H1 (cell line): ENCODE measurements at regions not wholly inside any gene's neighbourhood (a gene's known extent, or its start where the extent isn't known, plus 50 kb on each side); places are given as distances from the start of the nearest gene placed in this dataset.

Experiments used
- CTCF ChIA-PET: fragments of 300-600 bp; sonication (Branson Sonifier 250); formaldehyde crosslinking; loops from one replicate; lab custom pipeline; 2021; ENCODE audit not compliant: partially characterized antibody; lab: Charles Lee
- POLR2A ChIA-PET: fragments of 300-600 bp; sonication (Branson Sonifier 250); formaldehyde crosslinking; loops from one replicate; lab custom pipeline; 2021; ENCODE audit warnings: inconsistent platforms; ENCODE audit not compliant: partially characterized antibody; lab: Charles Lee
- DNase-seq, 2 experiments: peaks; one replicate each; pipeline versions ENCODE4 v3.0.0 to v3.0.0-alpha.2; 2010 to 2022; ENCODE audit warnings: low spot score in 2 of 2, low read depth in 1 of 2, mixed read lengths in 1 of 2
- FAIRE-seq: peaks from 2 replicates; lab custom pipeline; 2011; peaks lifted over from hg19 to GRCh38; lab: Jason Lieb, UNC
- H2AFZ ChIP-seq: 2 replicates; pipeline ENCODE4 v1.8.1; 2012; ENCODE audit warnings: low read length, inconsistent platforms
- H2AK5ac ChIP-seq: 2 replicates; pipeline ENCODE4 v1.6.1; 2013; ENCODE audit warnings: low read depth, low read length
- H2BK120ac ChIP-seq: replicated peaks from 2 replicates; pipeline ENCODE3; 2013; ENCODE audit warnings: low read depth, low read length, inconsistent platforms
- H2BK12ac ChIP-seq: 2 replicates; pipeline ENCODE4 v1.6.1; 2013; ENCODE audit warnings: low read depth, low read length
- H2BK15ac ChIP-seq: 2 replicates; pipeline ENCODE4 v1.6.1; 2013; ENCODE audit warnings: low read length
- H2BK20ac ChIP-seq: 2 replicates; pipeline ENCODE4 v1.6.1; 2013; ENCODE audit warnings: low read length
- H2BK5ac ChIP-seq: 2 replicates; pipeline ENCODE4 v1.6.1; 2013; ENCODE audit warnings: low read depth, low read length
- H3K14ac ChIP-seq: 2 replicates; pipeline ENCODE4 v1.6.1; 2013; ENCODE audit warnings: inconsistent platforms; ENCODE audit not compliant: insufficient read length
- H3K18ac ChIP-seq: 2 replicates; pipeline ENCODE4 v1.6.1; 2013; ENCODE audit warnings: low read length; ENCODE audit errors: extremely low read depth
- H3K23ac ChIP-seq: 2 replicates; pipeline ENCODE4 v1.6.1; 2013; ENCODE audit warnings: inconsistent platforms; ENCODE audit not compliant: insufficient read length
- H3K23me2 ChIP-seq: 2 replicates; pipeline ENCODE4 v1.6.1; 2013; ENCODE audit warnings: low read depth, low read length
- H3K27ac ChIP-seq: 2 replicates; pipeline ENCODE4 v1.6.1; 2011; ENCODE audit warnings: low read depth, low read length, inconsistent platforms
- H3K27me3 ChIP-seq, 4 experiments: replicated peaks in 1 of 4; 1 replicate in 1 of 4; 2 replicates in 3 of 4; pipeline versions ENCODE4 v1.6.1 to v1.8.1; 2011 to 2013; ENCODE audit warnings: low read length in 3 of 4, mild to moderate bottlenecking in 3 of 4, inconsistent platforms in 2 of 4, mixed read lengths in 2 of 4, moderate library complexity in 1 of 4; ENCODE audit not compliant: control insufficient read depth in 3 of 4, insufficient read depth in 3 of 4; ENCODE audit errors: extremely low read depth in 1 of 4
- H3K36me3 ChIP-seq, 4 experiments: 2 replicates each; pipeline versions ENCODE4 v1.6.1 to v1.8.1; 2011 to 2013; ENCODE audit warnings: mild to moderate bottlenecking in 4 of 4, low read length in 3 of 4, moderate library complexity in 2 of 4, control low read depth in 1 of 4, inconsistent platforms in 1 of 4; ENCODE audit not compliant: insufficient read depth in 4 of 4, control insufficient read depth in 2 of 4
- H3K4ac ChIP-seq: replicated peaks from 2 replicates; pipeline ENCODE3; 2013; ENCODE audit warnings: low read length, low read depth, mixed read lengths, inconsistent platforms; ENCODE audit not compliant: insufficient read length
- H3K4me1 ChIP-seq, 4 experiments: replicated peaks in 1 of 4; 1 replicate in 1 of 4; 2 replicates in 3 of 4; pipeline versions ENCODE4 v1.6.1 to v1.8.1; 2011 to 2013; ENCODE audit warnings: low read length in 3 of 4, inconsistent platforms in 2 of 4, mixed read lengths in 1 of 4; ENCODE audit not compliant: insufficient read depth in 4 of 4, control insufficient read depth in 3 of 4
- H3K4me2 ChIP-seq, 2 experiments: 2 replicates each; pipeline versions ENCODE4 v1.6.1 to v1.8.1; 2011 to 2013; ENCODE audit warnings: low read depth in 2 of 2, low read length in 2 of 2, control low read depth in 1 of 2, inconsistent platforms in 1 of 2, mild to moderate bottlenecking in 1 of 2; ENCODE audit not compliant: insufficient read depth in 1 of 2
- H3K4me3 ChIP-seq, 4 experiments: fragments of 200-600, 300-600 bp in 1 of 4; sonication (generic), shearing (Covaris generic), sonication (Bioruptor Twin) in 1 of 4; 2 replicates each; pipeline versions ENCODE4 v1.5.1 to v1.8.1; 2011 to 2016; ENCODE audit warnings: low read length in 4 of 4, low read depth in 3 of 4, control low read depth in 2 of 4, inconsistent platforms in 2 of 4, mild to moderate bottlenecking in 2 of 4, mixed read lengths in 1 of 4, moderate library complexity in 1 of 4; ENCODE audit not compliant: insufficient read depth in 2 of 4; ENCODE audit errors: extremely low read depth in 1 of 4
- H3K56ac ChIP-seq: replicated peaks from 2 replicates; pipeline ENCODE3; 2013; ENCODE audit warnings: low read depth, mild to moderate bottlenecking, mixed read lengths, low read length, inconsistent platforms; ENCODE audit not compliant: insufficient read length
- H3K79me1 ChIP-seq: 2 replicates; pipeline ENCODE4 v1.6.1; 2013; ENCODE audit warnings: low read depth, low read length, control low read depth
- H3K79me2 ChIP-seq, 2 experiments: 2 replicates each; pipeline versions ENCODE4 v1.6.1 to v1.8.1; 2012 to 2013; ENCODE audit warnings: low read length in 2 of 2, mild to moderate bottlenecking in 2 of 2, inconsistent platforms in 1 of 2; ENCODE audit not compliant: insufficient read depth in 2 of 2, control insufficient read depth in 1 of 2
- H3K9ac ChIP-seq, 4 experiments: replicated peaks in 1 of 4; 1 replicate in 1 of 4; 2 replicates in 3 of 4; pipeline versions ENCODE4 v1.6.1 to v1.8.1; 2011 to 2013; ENCODE audit warnings: low read depth in 3 of 4, low read length in 3 of 4, control low read depth in 2 of 4, mild to moderate bottlenecking in 2 of 4, moderate library complexity in 2 of 4, inconsistent platforms in 1 of 4; ENCODE audit errors: extremely low read depth in 1 of 4
- H3K9me3 ChIP-seq, 2 experiments: 2 replicates each; pipeline versions ENCODE4 v1.6.1 to v1.8.1; 2012 to 2013; ENCODE audit warnings: mild to moderate bottlenecking in 2 of 2, moderate library complexity in 2 of 2, control low read depth in 1 of 2, inconsistent platforms in 1 of 2, low read depth in 1 of 2, low read length in 1 of 2, mixed read lengths in 1 of 2; ENCODE audit not compliant: insufficient read depth in 2 of 2
- H4K20me1 ChIP-seq, 2 experiments: replicated peaks in 1 of 2; 2 replicates each; pipeline versions ENCODE3 to v1.8.1; 2011 to 2013; ENCODE audit warnings: inconsistent platforms in 2 of 2, low read length in 2 of 2, mild to moderate bottlenecking in 1 of 2; ENCODE audit not compliant: insufficient read depth in 2 of 2, control insufficient read depth in 1 of 2
- H4K5ac ChIP-seq: 2 replicates; pipeline ENCODE4 v1.6.1; 2013; ENCODE audit warnings: low read length, low read depth, mixed read lengths, inconsistent platforms; ENCODE audit not compliant: insufficient read length
- H4K8ac ChIP-seq: 2 replicates; pipeline ENCODE4 v1.8.0; 2013; ENCODE audit warnings: mild to moderate bottlenecking, moderate library complexity, low read length, inconsistent platforms; ENCODE audit not compliant: insufficient read depth; ENCODE audit errors: extremely low read depth
- H4K91ac ChIP-seq: replicated peaks from 2 replicates; pipeline ENCODE3; 2013; ENCODE audit warnings: low read length, mixed read lengths, inconsistent platforms; ENCODE audit not compliant: insufficient read length
- ATF3 ChIP-seq: IDR thresholded peaks from 2 replicates; pipeline ENCODE4 v1.6.1; 2011; ENCODE audit warnings: low read depth, mild to moderate bottlenecking, low read length; ENCODE audit not compliant: insufficient read depth
- POLR2AphosphoS5 ChIP-seq: IDR thresholded peaks from 2 replicates; pipeline ENCODE4 v1.6.1; 2011; ENCODE audit warnings: low read depth, low read length
- POU5F1 ChIP-seq: IDR thresholded peaks from 2 replicates; pipeline ENCODE4 v1.6.1; 2011; ENCODE audit warnings: low read depth, mild to moderate bottlenecking, low read length, moderate library complexity
- RFX5 ChIP-seq: IDR thresholded peaks from 2 replicates; pipeline ENCODE4 v1.6.1; 2011; ENCODE audit warnings: low read depth, low read length, improper control_type of control experiment, borderline replicate concordance
- TAF1 ChIP-seq: IDR thresholded peaks from 2 replicates; pipeline ENCODE4 v1.6.1; 2011; ENCODE audit warnings: mild to moderate bottlenecking, low read depth, low read length
- TAF7 ChIP-seq: optimal IDR thresholded peaks from 2 replicates; pipeline ENCODE3; 2011; ENCODE audit warnings: low read depth, mild to moderate bottlenecking, inconsistent platforms, low read length, moderate library complexity, borderline replicate concordance
- WGBS, 2 experiments: shearing (Covaris generic) in 1 of 2; methylation state at CpG; one replicate each; pipeline versions ENCODE4 v1.1.6 to v1.1.7; 2013 to 2015; ENCODE audit warnings: low lambda C conversion rate in 2 of 2, mixed read lengths in 2 of 2, inconsistent platforms in 1 of 2, low coverage in 1 of 2, missing lambda C conversion rate in 1 of 2; ENCODE audit not compliant: insufficient replicate concordance in 2 of 2, insufficient coverage in 1 of 2, insufficient read length in 1 of 2; ENCODE audit errors: extremely low coverage in 1 of 2, missing lambda C conversion rate in 1 of 2; 5-methylcytosine and 5-hydroxymethylcytosine counted together

- Histone ChIP-seq H3K23me2 (no peaks in the 10 kb centered on the region; the same call in 1 of the 2 replicates), H3K79me1 (no peaks in the 10 kb centered on the region)
- DNase-seq, result no peak
- peak; percentile 75 for TF ChIP-seq POLR2AphosphoS5
- no peak for TF ChIP-seq ATF3
- no peak for TF ChIP-seq POU5F1
- TF ChIP-seq TAF7, result no peak
- no peak for TF ChIP-seq RFX5
- no peak for TF ChIP-seq TAF1
- TF ChIP-seq, all 59 proteins: peak for 1
- H3K56ac ChIP-seq, result no peak overlapping the region
- no peaks in the 10 kb centered on the region for H3K79me2 ChIP-seq
- no peak overlapping the region for H3K4me3 ChIP-seq
- no peak overlapping the region for H4K8ac ChIP-seq
- CTCF ChIA-PET, result no interaction called here
- no peaks in the 10 kb centered on the region for H3K36me3 ChIP-seq
- H3K23ac ChIP-seq, result no peak overlapping the region
- H3K9ac ChIP-seq, result no peak overlapping the region
- no peak overlapping the region for H2BK15ac ChIP-seq
- H3K4me1 ChIP-seq, result no peaks in the 10 kb centered on the region
- no peak overlapping the region for H2AFZ ChIP-seq
- no peak overlapping the region for H2BK20ac ChIP-seq
- no peak overlapping the region for H3K4me2 ChIP-seq
- H2BK12ac ChIP-seq, result no peak overlapping the region
- FAIRE-seq, result no peak
- no peak overlapping the region for H4K5ac ChIP-seq
- no peak overlapping the region for H3K18ac ChIP-seq
- 30% methylated on average over 2 of the region's 2 CpGs; no CpG with 5 or more reads in 1 of the 2 experiments for WGBS, 2 experiments
- peaks cover 0 to 4% (median 3%) of the 10 kb centered on the region in 4 experiments; a peak in 3 of 7 replicates for H3K27me3 ChIP-seq
- H2BK120ac ChIP-seq, result no peak overlapping the region
- no peak overlapping the region for H3K27ac ChIP-seq
- POLR2A ChIA-PET, result no interaction called here
- H2AK5ac ChIP-seq, result no peak overlapping the region
- H4K20me1 ChIP-seq, result no peaks in the 10 kb centered on the region
- H3K4ac ChIP-seq, result no peak overlapping the region
- no peak overlapping the region for H3K14ac ChIP-seq
- H4K91ac ChIP-seq, result no peak overlapping the region
- H2BK5ac ChIP-seq, result no peak overlapping the region
- H3K9me3 ChIP-seq, result no peaks in the 10 kb centered on the region
Observed at GRCh38 chr1:190595438-190595837, 117.8 kb upstream of the BRINP3 start.
